PC-3 (cell line): ENCODE measurements at regions not wholly inside any gene's neighbourhood (a gene's known extent, or its start where the extent isn't known, plus 50 kb on each side); places are given as distances from the start of the nearest gene placed in this dataset.

ENCODE experiments used
- EZH2 ChIP-seq: fragments of 300-600 bp; sonication (generic); IDR thresholded peaks from one replicate; pipeline ENCODE4 v1.6.1; 2017; ENCODE audit warnings: antibody characterized with exemption, mild to moderate bottlenecking, low read length; ENCODE audit not compliant: unreplicated experiment
- EZH2phosphoT487 ChIP-seq: fragments of 300-600 bp; sonication (generic); IDR thresholded peaks from 2 replicates; pipeline ENCODE4 v1.6.1; 2018; ENCODE audit warnings: mild to moderate bottlenecking, antibody characterized with exemption, low read length, borderline replicate concordance
- TF ChIP-seq, protein P1 (sequence below): fragments of 300-600 bp; sonication (generic); conservative IDR thresholded peaks from 2 replicates; pipeline ENCODE4 v1.5.1; 2017; ENCODE audit warnings: antibody characterized with exemption, low read depth, mild to moderate bottlenecking, low read length

- TF ChIP-seq, protein P1, sequence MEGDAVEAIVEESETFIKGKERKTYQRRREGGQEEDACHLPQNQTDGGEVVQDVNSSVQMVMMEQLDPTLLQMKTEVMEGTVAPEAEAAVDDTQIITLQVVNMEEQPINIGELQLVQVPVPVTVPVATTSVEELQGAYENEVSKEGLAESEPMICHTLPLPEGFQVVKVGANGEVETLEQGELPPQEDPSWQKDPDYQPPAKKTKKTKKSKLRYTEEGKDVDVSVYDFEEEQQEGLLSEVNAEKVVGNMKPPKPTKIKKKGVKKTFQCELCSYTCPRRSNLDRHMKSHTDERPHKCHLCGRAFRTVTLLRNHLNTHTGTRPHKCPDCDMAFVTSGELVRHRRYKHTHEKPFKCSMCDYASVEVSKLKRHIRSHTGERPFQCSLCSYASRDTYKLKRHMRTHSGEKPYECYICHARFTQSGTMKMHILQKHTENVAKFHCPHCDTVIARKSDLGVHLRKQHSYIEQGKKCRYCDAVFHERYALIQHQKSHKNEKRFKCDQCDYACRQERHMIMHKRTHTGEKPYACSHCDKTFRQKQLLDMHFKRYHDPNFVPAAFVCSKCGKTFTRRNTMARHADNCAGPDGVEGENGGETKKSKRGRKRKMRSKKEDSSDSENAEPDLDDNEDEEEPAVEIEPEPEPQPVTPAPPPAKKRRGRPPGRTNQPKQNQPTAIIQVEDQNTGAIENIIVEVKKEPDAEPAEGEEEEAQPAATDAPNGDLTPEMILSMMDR: no peak
- TF ChIP-seq EZH2phosphoT487 (no peak), EZH2 (no peak)
Observed at GRCh38 chr6:82567621-82568020, 204.0 kb downstream of the TPBG start.
